ENCODE measurements at regions not wholly inside any gene's neighbourhood (a gene's known extent, or its start where the extent isn't known, plus 50 kb on each side); places are given as distances from the start of the nearest gene placed in this dataset.

DNA sequence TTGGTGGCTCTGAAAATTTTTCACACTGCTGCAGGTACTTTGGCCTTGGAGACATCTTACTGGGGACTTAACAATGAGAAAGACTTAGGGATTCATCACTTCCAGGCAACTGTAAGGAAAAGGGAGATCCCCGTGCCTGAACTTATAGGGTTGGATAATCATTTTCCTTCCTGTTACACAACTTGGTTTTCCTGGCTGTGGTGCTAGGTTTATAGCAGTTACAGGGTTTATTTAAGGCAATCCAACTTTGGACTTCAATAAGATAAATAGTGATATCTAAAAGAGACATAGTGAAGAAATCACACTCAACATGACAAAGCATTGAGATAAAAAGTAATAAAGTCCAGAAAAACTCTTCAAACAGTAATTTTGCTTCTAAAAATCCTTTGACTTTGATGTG, 70.2 kb upstream of the RAPH1 start:
- no peaks in the 10 kb centered on the region for H3K9me3 ChIP-seq
- peaks cover 0 to 7% (median 0%) of the 10 kb centered on the region in 4 donors for H3K4me1 ChIP-seq
- no peaks in the 10 kb centered on the region for H3K36me3 ChIP-seq
- DNase-seq = no peak
- no peaks in the 10 kb centered on the region for H3K27me3 ChIP-seq
- no peak overlapping the region for H3K4me3 ChIP-seq
- TF ChIP-seq, protein P1, sequence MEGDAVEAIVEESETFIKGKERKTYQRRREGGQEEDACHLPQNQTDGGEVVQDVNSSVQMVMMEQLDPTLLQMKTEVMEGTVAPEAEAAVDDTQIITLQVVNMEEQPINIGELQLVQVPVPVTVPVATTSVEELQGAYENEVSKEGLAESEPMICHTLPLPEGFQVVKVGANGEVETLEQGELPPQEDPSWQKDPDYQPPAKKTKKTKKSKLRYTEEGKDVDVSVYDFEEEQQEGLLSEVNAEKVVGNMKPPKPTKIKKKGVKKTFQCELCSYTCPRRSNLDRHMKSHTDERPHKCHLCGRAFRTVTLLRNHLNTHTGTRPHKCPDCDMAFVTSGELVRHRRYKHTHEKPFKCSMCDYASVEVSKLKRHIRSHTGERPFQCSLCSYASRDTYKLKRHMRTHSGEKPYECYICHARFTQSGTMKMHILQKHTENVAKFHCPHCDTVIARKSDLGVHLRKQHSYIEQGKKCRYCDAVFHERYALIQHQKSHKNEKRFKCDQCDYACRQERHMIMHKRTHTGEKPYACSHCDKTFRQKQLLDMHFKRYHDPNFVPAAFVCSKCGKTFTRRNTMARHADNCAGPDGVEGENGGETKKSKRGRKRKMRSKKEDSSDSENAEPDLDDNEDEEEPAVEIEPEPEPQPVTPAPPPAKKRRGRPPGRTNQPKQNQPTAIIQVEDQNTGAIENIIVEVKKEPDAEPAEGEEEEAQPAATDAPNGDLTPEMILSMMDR (IDR thresholded peaks at IDR 0.05) = no peak
- no peak for TF ChIP-seq POLR2A (IDR thresholded peaks at IDR 0.05)
- peak overlapping the region in 2 of 4 donors; percentile 13 to 51 for H3K27ac ChIP-seq

DNA sequence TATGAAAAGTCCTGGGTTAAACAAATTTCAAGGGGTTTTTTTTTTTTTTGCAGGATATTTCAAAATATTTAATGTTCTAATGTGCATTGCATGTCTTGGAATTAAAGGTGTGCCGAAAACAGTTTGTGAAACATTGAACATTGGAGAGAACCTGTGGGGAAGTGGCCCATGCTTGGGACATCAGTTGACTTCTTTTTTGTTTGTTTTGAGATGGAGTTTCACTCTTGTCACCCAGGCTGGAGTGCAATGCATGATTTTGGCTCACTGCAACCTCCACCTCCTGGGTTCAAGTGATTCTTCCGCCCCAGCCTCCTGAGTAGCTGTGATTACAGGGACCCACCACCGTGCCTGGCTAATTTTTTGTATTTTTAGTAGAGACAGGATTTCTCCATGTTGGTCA, 71.0 kb upstream of the RAPH1 start:
- Histone ChIP-seq H3K9me3 (no peaks in the 10 kb centered on the region), H3K27me3 (no peaks in the 10 kb centered on the region), H3K36me3 (no peaks in the 10 kb centered on the region), H3K27ac (no peak overlapping the region), H3K4me3 (no peak overlapping the region), H3K4me1 (peaks cover 0 to 7% (median 0%) of the 10 kb centered on the region in 4 donors)
- DNase-seq = no peak
- TF ChIP-seq, protein P1 (IDR thresholded peaks at IDR 0.05) = no peak
- no peak for TF ChIP-seq POLR2A (IDR thresholded peaks at IDR 0.05)

DNA sequence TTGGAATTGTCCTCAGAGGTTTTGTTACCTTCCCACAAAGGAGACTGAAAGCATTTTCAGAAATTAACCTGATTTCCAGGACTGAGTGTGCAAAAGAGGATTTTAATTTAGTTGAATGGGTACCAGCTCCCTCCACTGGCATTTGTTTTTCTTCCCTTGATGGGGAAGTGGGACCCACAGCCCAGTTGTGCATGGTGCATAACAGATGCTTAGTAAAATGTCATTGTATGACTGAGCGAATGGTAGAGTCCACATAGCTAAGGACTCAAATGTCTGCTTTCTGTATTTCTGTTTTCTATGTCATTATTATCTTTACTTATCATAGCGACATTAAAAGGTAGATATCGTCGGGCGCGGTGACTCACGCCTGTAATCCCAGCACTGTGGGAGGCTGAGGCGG, 75.5 kb upstream of the RAPH1 start:
- TF ChIP-seq, protein P1 (IDR thresholded peaks at IDR 0.05) = no peak
- no peak for TF ChIP-seq POLR2A (IDR thresholded peaks at IDR 0.05)
- Histone ChIP-seq H3K27me3 (no peaks in the 10 kb centered on the region), H3K4me1 (no peaks in the 10 kb centered on the region), H3K9me3 (no peaks in the 10 kb centered on the region), H3K27ac (no peak overlapping the region), H3K36me3 (no peaks in the 10 kb centered on the region), H3K4me3 (no peak overlapping the region)
- no peak for DNase-seq

DNA sequence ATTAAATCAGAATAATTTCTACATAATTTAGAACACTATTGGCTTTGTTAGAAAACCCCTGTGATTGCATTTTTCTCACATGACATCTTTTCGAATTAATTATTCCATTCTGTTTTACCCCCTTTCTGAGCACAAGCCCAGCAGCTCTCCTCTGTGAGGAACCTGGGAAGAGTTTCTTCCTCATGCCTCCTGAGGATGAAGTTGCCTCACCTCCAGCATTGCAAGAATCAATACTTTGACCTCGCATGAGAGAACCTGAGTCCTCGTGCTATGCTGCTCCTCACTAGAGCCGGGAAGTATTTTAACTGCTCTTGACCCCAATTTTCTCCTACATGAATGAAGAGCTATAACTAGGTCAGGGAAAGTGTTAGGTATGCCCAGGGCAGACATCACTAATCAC, 77.1 kb upstream of the RAPH1 start:
- Histone ChIP-seq H3K4me1 (no peaks in the 10 kb centered on the region), H3K27me3 (no peaks in the 10 kb centered on the region), H3K36me3 (no peaks in the 10 kb centered on the region), H3K9me3 (no peaks in the 10 kb centered on the region), H3K4me3 (no peak overlapping the region), H3K27ac (no peak overlapping the region)
- TF ChIP-seq POLR2A (IDR thresholded peaks at IDR 0.05) = no peak
- TF ChIP-seq, protein P1 (IDR thresholded peaks at IDR 0.05) = no peak
- no peak for DNase-seq

DNA sequence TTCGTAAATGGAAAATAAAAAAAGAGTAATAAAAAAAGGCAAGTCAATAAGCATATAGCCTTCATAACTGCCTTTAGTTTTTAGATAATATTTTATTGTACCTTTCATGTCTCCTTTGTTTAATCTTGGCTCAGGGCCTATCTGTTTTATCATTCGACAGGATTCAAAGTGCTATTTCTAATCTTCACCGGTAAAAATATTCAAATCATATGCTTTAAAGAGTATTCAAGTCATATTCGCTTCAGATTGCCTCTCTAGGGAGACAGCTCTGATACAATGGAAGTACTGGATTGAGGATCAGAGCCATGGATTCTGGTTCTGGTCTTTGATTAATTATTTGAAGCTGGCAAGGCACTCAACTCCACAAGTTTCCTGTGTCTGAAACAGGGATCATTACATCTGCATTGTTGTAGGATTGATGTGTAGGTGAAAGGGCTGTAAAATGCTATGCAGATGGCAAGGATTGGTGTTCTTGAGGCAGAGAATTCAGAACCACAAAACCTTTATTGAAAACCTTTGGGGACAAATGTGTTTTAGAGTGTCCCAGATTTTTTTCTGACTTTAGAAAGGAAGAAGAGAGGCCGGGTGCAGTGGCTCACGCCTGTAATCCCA, 84.3 kb upstream of the RAPH1 start:
- H3K4me1 ChIP-seq = no peaks in the 10 kb centered on the region
- no peaks in the 10 kb centered on the region for H3K27me3 ChIP-seq
- no peak overlapping the region for H3K4me3 ChIP-seq
- TF ChIP-seq POLR2A (IDR thresholded peaks at IDR 0.05) = no peak
- TF ChIP-seq, protein P1 (IDR thresholded peaks at IDR 0.05) = no peak
- H3K27ac ChIP-seq = no peak overlapping the region
- H3K9me3 ChIP-seq = no peaks in the 10 kb centered on the region
- DNase-seq = no peak
- H3K36me3 ChIP-seq = no peaks in the 10 kb centered on the region
